GM19463 (cell line): ENCODE measurements at regions not wholly inside any gene's neighbourhood (a gene's known extent, or its start where the extent isn't known, plus 50 kb on each side); places are given as distances from the start of the nearest gene placed in this dataset.
A peak's percentile ranks its signal among the peaks of the same experiment; 100 is the strongest.
"Not testable (repeated sequence)": the region's sequence is repeated elsewhere in the genome, so short reads cannot be mapped to it uniquely, and the experiment has no call there.

Experiments
- ATAC-seq: cut with Tn5 transposase; IDR thresholded peaks from one replicate; pipeline ENCODE4 v1.9.1; 2021; ENCODE audit warnings: mild to moderate bottlenecking, moderate library complexity; ENCODE audit not compliant: unreplicated experiment

DNA sequence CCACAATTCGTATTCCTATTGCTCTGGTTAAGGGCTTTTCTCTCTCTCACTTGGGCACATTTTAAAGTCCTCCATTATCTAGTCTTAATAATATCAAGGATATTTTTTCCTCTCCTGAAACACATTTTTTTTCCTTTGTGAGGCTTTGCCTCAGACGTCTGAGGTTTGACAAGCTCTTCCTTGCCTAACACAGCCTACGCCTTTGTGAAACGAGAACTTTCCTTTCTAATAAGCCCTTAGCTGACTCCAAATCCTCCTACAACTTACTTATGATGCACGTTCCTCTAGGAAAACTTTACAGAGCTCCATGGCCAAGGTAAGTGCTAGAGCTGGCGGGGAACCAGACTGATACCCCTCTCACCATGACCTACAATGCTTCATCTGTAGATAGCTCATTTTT, 841.5 kb downstream of the SOCS6 start:
- no peak for ATAC-seq

DNA sequence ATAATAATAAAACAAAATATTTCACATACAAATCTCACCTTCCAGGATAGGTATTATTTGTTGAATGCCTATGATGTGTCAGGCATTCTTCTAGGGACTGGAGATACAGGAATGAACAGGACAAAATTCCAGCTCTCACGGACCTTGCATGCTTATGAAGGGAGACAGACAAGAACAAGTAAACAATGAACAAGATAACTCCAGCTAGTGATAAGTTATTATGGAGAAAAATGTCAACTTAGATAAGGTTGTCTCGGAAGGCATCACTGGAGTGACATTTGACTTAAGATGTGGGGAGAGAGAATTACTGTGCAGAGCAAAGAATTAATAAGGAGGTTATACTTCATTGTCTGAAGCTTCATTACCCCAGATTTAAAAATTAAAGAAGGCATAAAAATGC, 836.7 kb downstream of the SOCS6 start:
- ATAC-seq: no peak

DNA sequence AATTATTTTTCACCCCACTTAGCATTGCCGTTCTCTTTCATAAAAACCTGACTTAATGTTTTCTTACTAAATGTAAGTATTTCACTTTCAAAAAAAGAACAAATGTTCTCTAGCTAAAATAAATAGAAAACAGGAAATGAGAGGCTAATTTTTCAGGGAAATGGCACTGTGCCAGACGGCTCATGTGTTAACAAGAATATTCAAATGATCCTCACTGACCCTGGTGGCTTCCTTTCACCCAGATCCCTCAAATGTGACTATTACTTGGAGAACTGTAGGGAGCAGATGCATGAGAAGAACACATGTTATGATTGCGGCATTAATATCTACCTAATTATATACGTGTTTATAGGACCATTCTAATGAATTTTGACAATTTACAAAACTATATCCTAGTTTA, 827.7 kb downstream of the SOCS6 start:
- no peak for ATAC-seq

DNA sequence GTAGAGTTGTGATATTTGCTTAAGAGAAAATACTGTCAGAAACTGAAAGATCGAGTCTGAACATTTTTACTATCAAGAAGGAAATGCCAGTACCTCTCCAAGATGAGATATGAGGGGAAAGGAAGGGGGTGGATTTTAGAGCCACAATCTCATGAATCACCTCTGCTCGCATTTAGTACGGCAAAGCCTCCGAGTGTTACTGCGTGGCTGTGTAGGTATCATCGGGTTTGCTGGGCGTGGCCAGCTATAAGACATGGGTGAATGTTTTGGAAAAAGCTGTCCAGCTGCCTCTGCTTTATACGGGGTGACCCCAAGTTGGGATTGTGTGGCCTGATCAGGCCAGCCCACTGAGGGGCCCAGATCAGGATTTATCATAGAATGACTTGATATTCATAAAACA, 826.4 kb downstream of the SOCS6 start:
- ATAC-seq: no peak

DNA sequence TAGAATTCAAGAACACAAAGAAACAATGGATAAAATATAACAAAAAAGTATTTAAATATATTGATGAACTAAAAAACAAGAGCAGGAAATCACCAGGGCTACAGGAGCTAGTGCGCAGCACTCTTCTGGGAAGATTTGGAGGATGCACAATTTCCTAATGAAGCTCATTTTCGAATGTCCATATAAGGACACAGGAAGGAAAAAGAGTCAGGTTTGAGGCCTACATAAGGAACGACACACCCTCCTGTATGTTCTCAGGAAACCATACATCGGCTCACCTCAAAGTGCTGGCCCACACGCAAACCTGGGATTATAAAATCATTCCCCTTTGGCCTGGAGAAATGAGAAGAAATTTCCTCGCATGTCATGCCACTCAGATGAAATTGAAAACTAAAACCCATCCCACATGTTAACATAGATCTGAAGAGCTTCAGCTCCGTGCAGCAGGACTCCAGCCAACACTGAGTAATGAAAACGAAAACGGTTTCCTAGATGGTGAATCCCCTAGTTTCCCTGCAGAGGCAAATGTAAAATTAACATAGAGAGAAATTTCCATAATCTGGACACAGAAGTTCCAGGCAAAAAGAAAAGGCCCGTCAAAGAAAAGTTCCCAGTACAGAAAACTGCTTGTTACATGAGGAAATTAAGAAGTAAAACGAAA, 825.8 kb downstream of the SOCS6 start:
- ATAC-seq: no peak

DNA sequence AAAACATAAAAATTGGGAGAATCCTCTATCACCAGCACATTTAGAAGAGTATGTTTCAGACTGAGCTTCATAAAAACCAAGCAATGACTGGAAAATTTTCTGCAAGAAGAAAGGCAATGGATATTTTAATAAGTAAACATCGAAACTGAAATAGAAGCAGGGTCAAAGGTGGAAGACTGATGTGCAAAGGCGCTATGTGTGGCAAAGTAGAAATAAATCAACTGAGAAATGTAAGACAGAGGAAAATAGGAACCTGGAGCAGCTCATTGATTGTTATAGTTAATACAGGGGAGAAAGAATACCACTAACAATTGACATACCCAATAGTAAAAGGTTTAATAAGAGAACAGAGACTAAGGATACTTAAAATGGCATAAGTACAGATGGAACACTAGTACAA, 818.4 kb downstream of the SOCS6 start:
- no peak for ATAC-seq

DNA sequence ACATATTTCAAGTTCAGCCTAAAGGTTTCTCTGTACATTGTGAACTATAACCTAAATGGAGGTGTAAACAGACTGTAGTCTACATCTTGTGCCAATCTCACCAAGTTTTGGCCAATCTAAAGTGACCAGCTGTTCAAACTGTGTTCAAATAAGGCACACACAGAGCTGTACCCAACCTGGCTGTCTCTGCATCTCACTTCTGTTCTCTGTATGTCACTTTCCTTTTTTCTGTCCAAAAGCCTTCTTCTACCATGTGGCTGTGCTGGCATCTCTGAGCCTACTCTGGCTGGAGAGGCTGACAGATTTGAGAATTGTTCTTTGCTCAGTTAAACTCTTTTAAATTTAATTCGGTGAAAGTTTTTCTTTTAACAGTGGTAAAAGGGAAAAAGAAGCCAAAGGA, 817.9 kb downstream of the SOCS6 start:
- no peak for ATAC-seq

DNA sequence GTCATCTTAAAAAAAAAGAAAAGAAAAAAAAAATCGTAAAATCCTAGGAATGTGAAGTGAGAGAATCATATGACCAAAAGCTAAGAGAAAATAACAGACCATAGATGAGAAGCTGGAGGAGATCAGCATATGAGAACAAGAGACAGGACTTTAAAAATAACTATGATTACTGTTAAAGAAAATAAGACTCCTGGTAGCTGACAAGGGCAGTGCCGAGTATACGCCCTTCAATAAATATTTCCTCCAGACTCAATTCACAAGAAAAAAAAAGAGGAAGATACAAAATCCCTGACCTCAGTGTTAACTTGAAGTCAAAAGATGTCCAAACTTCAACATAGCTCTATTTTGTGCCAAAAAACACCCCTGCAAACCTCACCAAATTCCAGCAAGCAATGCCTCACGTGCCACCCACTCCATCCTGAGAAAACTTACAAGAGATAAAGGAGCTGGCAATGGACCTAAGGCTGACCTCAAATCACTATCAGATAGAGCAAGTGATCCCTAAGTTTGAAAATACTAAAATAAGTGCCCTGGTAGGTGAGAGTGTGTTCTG, 817.2 kb downstream of the SOCS6 start:
- no peak for ATAC-seq

DNA sequence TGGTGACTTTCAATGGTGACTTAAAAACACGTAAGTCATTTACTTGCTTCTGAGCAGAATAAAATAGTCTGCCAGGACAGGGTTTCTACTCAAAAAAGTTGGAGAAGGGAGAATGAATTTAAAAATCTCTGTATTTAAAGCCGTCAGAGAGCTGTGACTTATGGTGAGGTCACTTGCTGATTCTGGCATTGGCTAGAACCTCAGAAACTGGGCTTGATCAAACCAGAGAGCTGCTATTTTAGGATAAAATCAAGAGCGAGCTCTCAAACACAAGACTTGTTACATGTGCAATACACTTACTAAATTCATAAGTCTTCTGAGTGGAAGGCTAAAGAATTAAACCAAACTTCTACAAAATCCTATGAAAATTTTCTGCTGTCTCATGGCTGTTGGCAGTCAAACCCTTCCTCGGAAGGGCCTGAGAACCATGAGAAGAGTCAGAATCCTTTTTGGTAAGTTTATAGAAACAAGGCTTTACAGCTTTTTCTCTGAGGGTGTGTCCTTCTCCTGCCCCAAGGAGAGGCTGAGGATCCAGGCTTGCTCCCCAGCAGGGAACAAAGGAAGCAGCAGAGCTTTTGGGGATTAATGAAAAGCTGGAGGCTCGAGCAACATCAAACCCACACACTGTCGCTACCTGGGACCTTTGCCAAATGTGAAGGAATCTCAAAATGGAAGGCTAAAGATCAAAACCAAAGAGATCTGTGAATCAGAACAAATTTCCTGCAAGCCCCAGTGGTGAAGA, 816.4 kb downstream of the SOCS6 start:
- ATAC-seq: no peak

DNA sequence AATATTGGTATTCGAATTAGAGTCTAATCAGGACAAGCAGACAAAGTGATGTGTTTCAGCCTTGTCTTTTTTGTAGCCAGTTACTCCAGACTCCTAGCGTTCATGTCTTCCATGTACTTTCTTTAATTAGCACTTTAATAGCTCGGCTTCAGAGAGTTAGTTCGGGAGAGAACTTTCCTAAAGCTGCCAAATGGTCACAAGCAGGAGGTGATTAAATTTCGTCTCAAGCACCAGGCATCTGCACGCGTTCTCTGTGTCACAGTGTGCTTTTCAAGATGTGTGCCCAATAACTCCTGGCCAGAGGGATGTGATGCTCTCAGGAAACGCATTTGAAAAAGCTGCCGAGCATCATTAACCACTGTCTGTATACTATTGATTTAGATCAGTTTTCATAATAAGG, 790.8 kb downstream of the SOCS6 start:
- ATAC-seq: no peak

DNA sequence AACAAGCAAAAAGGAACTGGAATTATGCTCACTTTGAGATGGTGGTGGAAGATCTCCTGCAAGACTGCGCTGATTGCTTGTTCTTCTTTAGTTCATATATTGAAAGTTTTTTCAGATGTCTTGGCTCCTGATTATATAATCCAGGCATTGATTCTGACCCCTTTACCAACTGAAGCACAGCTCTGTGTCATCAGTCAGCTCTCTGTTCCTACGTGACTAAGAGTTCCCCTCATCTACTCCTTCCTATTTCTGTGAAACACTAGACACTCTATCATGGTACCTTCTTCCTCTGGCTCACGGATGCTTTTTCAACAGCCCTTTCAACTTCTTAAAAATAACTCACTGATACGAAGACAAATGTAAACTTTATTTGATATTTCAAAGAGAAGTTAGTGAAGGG, 788.6 kb downstream of the SOCS6 start:
- no peak for ATAC-seq

DNA sequence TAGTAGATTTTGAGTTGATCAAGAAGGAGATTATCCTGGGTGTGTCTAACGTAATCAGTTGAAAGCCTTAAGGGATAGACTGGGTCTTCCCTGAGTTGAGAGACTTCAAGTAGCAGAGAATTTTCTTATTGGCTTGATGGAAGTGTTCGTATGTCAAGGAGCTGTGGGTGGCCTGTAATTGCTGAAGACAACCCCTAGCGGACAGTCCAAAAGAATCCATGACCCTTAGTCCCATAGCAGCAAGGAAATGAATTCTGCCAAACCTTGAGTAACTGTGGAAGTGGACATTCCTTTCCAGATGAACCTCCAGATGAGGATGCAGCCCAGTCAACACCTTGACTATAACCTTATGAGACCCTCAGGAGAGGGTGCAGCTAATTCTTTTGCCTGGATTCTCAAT, 786.3 kb downstream of the SOCS6 start:
- no peak for ATAC-seq

DNA sequence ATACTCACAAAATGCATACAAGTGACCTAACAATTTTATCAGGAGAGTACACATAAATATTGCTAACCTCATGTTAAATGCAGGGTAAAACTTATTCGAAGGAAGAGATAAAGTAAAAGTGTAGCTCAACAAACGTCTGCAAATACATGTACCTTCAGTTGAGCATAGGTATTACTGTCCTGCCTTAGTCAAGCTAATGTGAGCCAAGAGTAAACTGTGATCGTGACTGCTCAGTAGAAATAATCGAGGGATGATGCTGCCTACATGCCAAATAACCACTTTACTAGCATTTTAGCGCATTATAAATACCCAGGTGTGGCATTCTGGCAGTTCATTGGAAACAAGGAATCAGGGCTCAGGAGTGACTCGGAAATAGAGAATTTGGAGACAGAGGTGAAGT, 779.5 kb downstream of the SOCS6 start:
- no peak for ATAC-seq

DNA sequence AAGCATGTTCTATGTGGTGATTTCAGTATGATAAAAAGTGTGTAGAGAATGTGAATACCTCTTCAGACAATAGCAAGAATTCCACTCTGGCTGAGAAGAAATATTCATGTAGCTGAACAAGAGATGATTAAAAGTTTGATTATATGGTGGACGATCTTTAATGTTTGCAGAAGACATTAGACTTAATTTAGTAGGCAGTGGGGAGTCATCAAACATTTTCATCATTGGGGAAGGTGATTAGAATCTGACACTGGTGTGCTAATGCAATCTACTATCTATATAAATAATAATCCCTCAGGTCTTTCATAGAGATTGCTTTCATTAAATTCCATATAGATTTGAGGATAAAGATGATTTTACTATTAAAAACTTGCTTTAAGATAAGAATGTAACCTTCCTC, 761.0 kb downstream of the SOCS6 start:
- ATAC-seq: no peak

DNA sequence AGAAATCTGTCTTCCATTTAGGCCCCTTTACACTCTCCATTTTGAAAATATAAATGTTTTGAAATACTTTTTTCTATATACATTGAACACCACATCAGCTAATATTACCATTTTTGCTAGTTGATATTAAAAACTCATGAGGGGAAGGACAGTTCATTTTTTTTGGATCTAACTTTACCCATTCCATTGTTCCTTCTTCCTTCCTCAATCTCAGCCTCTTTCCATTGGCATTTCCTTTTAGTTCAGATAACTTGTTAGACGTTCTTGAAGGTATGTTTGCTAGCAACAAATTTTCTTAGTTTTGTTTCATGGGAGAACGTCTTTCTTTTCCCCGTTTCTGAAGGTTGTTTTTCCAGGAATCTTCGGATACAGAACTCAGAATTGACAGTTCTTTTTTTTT, 759.0 kb downstream of the SOCS6 start:
- no peak for ATAC-seq

DNA sequence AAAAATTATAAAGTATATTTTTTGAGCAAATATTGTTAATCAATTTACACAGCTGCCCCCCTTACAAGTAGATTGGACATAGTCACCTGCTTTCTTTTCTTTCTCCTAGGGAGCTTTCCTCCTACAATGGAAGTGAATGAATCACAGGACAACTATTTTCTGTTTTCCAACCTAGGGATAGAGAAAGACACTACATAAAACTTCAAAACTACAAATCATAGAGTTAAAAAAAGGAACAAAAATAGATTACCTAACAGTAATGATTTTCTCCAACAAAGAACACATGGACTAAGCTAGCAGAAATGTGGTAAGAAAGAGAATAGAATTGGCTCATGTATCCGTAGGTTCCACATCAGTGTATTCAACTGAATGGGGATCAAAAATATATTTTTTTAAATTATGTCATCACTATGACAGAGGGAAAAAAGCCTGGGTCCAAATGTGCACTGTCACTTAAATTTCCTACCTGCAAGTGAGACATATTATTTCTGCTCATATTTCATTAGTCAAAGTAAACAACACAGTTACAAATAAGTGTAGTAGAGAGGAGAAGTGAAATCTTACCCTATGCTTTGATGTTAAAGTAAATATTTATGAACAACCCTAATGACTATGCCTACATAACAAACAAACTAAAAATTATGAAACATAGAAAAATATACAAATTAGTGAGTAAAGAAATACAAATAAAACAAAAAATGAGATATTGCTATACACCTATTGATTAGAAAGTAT, 756.7 kb downstream of the SOCS6 start:
- ATAC-seq: no peak

DNA sequence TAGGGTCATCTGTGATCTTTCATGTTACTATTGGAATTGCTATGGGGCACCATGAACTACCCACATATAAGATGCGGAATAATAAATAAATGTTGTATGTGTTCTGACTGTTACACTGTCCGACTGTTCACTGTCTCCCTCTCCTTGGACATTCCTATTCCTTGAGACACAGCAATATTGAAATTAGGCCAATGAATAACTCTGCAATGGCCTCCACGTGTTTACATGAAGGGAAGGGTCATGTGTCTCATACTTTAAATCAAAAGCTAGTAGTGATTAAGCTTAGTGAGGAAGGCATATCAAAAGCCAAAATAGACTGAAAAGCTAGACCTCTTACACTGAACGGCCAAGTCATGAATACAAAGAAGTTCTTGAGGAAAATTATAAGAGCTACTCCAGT, 751.3 kb downstream of the SOCS6 start:
- no peak for ATAC-seq

DNA sequence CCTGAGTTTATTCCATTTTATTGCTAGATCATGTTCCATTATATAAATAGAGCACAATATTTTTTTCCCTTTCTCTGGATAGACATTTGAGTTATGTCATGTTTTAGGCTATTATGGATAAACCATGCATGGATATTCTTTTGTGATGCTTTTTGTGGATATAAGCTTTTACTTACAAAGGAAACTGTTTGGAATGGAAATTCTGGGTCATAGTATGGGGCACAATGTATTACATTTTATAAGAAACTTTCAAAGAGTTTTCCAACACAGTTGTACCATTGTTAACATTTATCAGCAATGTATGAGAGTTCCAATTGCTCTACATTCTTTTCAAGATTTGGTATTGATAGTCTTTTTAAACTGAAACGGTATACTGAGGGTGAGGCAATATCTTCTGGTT, 749.4 kb downstream of the SOCS6 start:
- no peak for ATAC-seq

DNA sequence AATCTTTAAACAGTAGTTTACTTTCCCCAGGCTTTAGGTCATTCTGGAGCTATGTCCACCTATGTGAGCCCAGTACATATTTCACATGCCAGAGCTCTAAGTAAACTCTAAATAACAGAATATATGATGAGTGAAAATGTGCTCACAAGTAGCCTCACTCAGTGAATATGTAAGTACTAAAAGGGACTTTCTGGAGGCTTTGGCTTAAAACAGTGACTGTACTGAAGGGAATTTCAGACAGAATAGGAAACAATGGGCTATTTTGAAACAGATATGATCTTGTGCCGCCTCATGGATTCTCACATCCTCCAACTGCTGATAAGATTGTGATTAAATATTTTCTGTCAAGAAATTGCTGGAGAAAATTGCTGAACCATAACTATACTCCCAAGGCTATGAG, 747.9 kb downstream of the SOCS6 start:
- peak; percentile 72 for ATAC-seq

DNA sequence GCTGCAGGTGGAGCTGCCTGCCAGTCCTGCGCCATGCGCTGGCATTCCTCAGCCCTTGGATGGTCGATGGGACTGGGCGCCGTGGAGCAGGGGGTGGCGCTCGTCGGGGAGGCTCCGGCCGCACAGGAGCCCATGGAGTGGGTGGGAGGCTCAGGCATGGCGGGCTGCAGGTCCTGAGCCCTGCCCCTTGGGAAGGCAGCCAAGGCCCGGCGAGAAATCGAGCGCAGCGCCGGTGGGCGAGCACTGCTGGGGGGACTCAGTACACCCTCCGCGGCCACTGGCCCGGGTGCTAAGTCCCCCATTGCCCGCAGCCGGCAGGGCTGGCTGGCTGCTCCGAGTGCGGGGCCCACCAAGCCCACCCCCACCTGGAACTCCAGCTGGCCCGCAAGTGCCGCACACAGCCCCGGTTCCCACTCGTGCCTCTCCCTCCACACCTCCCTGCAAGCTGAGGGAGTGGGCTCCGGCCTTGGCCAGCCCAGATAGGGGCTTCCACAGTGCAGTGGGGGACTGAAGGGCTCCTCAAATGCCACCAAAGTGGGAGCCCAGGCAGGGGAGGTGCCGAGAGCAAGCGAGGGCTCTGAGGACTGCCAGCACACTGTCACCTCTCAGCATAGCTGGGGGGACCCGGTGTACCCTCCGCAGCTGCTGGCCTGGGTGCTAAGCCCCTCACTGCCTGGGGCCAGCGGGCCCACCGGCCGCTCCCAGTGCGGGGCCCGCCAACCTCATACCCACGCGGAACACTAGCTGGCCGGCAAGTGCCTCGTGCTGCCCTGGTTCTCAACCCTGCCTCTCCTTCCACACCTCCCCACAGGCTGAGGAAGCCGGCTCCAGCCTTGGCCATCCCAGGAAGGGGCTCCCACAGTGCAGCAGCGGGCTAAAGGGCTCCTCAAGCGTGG, 742.7 kb downstream of the SOCS6 start:
- ATAC-seq: not testable (repeated sequence)

DNA sequence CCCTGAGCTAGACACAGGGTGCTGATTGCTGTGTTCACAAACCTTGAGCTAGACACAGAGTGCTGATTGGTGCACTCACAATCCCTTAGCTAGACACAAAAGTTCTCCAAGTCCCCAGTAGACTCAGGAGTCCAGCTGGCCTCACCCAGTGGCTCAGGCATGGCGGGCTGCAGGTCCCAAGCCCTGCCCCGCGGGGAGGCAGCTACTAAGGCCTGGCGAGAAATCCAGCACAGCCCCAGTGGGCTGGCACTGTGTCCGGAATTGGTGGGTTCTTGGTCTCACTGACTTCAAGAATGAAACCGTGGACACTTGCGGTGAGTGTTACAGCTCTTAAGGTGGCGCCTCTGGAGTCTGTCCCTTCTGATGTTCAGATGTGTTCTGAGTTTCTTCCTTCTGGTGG, 741.2 kb downstream of the SOCS6 start:
- not testable (repeated sequence) for ATAC-seq
